Uterus (tissue), 2 donors: ENCODE measurements at regions not wholly inside any gene's neighbourhood (a gene's known extent, or its start where the extent isn't known, plus 50 kb on each side); places are given as distances from the start of the nearest gene placed in this dataset.

Experiments used
- POLR2A ChIP-seq, 2 donors: fragments of 450-650 bp; IDR thresholded peaks; one replicate each; pipeline ENCODE4 v1.6.1; 2016; ENCODE audit warnings: antibody characterized with exemption in 2 of 2, mild to moderate bottlenecking in 1 of 2, moderate library complexity in 1 of 2
- TF ChIP-seq, protein P1 (sequence below), 4 experiments: fragments of 200-600 bp in 2 of 4; fragments of 450-650 bp in 2 of 4; sonication (generic) in 2 of 4; IDR thresholded peaks; one replicate each; pipeline ENCODE4 v1.5.1; 2016 to 2019; ENCODE audit warnings: antibody characterized with exemption in 4 of 4, mild to moderate bottlenecking in 2 of 4, moderate library complexity in 1 of 4

DNA sequence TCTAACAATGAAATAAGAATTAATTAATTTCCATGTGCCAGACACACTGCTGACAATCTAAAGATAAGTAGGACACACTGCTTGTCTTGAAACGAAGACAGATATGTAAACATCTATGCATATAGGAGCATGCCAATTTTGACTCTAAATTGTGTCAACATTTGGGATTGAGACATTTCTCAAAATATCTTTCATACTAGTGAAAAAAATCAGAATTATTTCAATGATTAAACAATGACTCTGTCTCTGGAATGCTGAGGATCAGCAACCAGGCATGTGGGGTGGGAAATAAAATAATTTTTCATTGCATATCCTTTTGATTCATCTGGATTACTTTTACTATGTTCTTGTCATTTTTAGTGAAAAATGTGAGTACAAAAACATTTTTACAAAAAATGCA, 262.6 kb upstream of the SYT4 start:
- TF ChIP-seq, protein P1, sequence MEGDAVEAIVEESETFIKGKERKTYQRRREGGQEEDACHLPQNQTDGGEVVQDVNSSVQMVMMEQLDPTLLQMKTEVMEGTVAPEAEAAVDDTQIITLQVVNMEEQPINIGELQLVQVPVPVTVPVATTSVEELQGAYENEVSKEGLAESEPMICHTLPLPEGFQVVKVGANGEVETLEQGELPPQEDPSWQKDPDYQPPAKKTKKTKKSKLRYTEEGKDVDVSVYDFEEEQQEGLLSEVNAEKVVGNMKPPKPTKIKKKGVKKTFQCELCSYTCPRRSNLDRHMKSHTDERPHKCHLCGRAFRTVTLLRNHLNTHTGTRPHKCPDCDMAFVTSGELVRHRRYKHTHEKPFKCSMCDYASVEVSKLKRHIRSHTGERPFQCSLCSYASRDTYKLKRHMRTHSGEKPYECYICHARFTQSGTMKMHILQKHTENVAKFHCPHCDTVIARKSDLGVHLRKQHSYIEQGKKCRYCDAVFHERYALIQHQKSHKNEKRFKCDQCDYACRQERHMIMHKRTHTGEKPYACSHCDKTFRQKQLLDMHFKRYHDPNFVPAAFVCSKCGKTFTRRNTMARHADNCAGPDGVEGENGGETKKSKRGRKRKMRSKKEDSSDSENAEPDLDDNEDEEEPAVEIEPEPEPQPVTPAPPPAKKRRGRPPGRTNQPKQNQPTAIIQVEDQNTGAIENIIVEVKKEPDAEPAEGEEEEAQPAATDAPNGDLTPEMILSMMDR (IDR thresholded peaks at IDR 0.05): no peak
- no peak for TF ChIP-seq POLR2A (IDR thresholded peaks at IDR 0.05)
